Trophoblast cell (in vitro differentiated cells and primary cell): ENCODE measurements at regions not wholly inside any gene's neighbourhood (a gene's known extent, or its start where the extent isn't known, plus 50 kb on each side); places are given as distances from the start of the nearest gene placed in this dataset.

Experiments
- DNase-seq, 2 donors: peaks; one replicate each; pipeline ENCODE4 v3.0.0-alpha.2; 2016
- H2AFZ ChIP-seq: 2 replicates; pipeline ENCODE4 v1.6.1; 2013; ENCODE audit warnings: low read length, moderate library complexity, mild to moderate bottlenecking; ENCODE audit not compliant: insufficient read depth, poor library complexity
- H2AK5ac ChIP-seq: 2 replicates; pipeline ENCODE4 v1.6.1; 2013; ENCODE audit warnings: mild to moderate bottlenecking, low read length
- H2BK120ac ChIP-seq: 2 replicates; pipeline ENCODE4 v1.6.1; 2013; ENCODE audit warnings: low read length, mild to moderate bottlenecking, moderate library complexity; ENCODE audit not compliant: insufficient read depth, poor library complexity
- H2BK12ac ChIP-seq: 2 replicates; pipeline ENCODE4 v1.6.1; 2013; ENCODE audit warnings: mild to moderate bottlenecking, low read length, moderate library complexity
- H2BK5ac ChIP-seq: 2 replicates; pipeline ENCODE4 v1.6.1; 2013; ENCODE audit warnings: low read length, low read depth, moderate library complexity, mild to moderate bottlenecking; ENCODE audit not compliant: poor library complexity
- H3K14ac ChIP-seq: 2 replicates; pipeline ENCODE4 v1.6.1; 2013; ENCODE audit warnings: mild to moderate bottlenecking, low read length
- H3K18ac ChIP-seq: 2 replicates; pipeline ENCODE4 v1.6.1; 2013; ENCODE audit warnings: mild to moderate bottlenecking, low read length
- H3K23ac ChIP-seq: 2 replicates; pipeline ENCODE4 v1.6.1; 2013; ENCODE audit warnings: low read length
- H3K27ac ChIP-seq: 2 replicates; pipeline ENCODE4 v1.5.1; 2013; ENCODE audit warnings: low read depth, mild to moderate bottlenecking, inconsistent platforms, low read length, moderate library complexity
- H3K27me3 ChIP-seq: 2 replicates; pipeline ENCODE4 v1.6.1; 2013; ENCODE audit warnings: inconsistent platforms, mild to moderate bottlenecking, low read length, moderate library complexity; ENCODE audit not compliant: insufficient read depth
- H3K36me3 ChIP-seq, 2 experiments: 1 replicate in 1 of 2; 2 replicates in 1 of 2; pipeline ENCODE4 v1.6.1; 2013; ENCODE audit warnings: low read length in 2 of 2, mild to moderate bottlenecking in 2 of 2, moderate library complexity in 1 of 2; ENCODE audit not compliant: insufficient read depth in 2 of 2, control insufficient read depth in 1 of 2
- H3K4ac ChIP-seq: 2 replicates; pipeline ENCODE4 v1.6.1; 2013; ENCODE audit warnings: low read depth, mild to moderate bottlenecking, low read length, moderate library complexity
- H3K4me1 ChIP-seq, 2 experiments: 1 replicate in 1 of 2; 2 replicates in 1 of 2; pipeline ENCODE4 v1.6.1; 2013; ENCODE audit warnings: low read length in 2 of 2, mild to moderate bottlenecking in 2 of 2, moderate library complexity in 1 of 2; ENCODE audit not compliant: insufficient read depth in 2 of 2, control insufficient read depth in 1 of 2
- H3K4me2 ChIP-seq: 2 replicates; pipeline ENCODE4 v1.6.1; 2013; ENCODE audit warnings: inconsistent platforms, mild to moderate bottlenecking, low read length, moderate library complexity
- H3K4me3 ChIP-seq: 2 replicates; pipeline ENCODE4 v1.5.1; 2013; ENCODE audit warnings: mild to moderate bottlenecking, low read depth, low read length, inconsistent platforms
- H3K79me1 ChIP-seq: one replicate; pipeline ENCODE4 v1.6.1; 2013; ENCODE audit warnings: low read length
- H3K79me2 ChIP-seq: 2 replicates; pipeline ENCODE4 v1.6.1; 2013; ENCODE audit warnings: low read length, mild to moderate bottlenecking; ENCODE audit not compliant: control insufficient read depth, insufficient read depth, poor library complexity
- H3K9ac ChIP-seq: 2 replicates; pipeline ENCODE4 v1.6.1; 2013; ENCODE audit warnings: mild to moderate bottlenecking, low read length
- H3K9me3 ChIP-seq: 2 replicates; pipeline ENCODE4 v1.6.1; 2013; ENCODE audit warnings: low read depth, mild to moderate bottlenecking, control low read depth, inconsistent platforms, low read length; ENCODE audit not compliant: insufficient read depth
- H4K12ac ChIP-seq: 2 replicates; pipeline ENCODE4 v1.6.1; 2013; ENCODE audit warnings: low read depth, mild to moderate bottlenecking, low read length, moderate library complexity
- H4K8ac ChIP-seq: 2 replicates; pipeline ENCODE4 v1.6.1; 2013; ENCODE audit warnings: low read depth, mild to moderate bottlenecking, low read length, moderate library complexity
- H4K91ac ChIP-seq: one replicate; pipeline ENCODE4 v1.6.1; 2013; ENCODE audit warnings: low read depth, mild to moderate bottlenecking, low read length, moderate library complexity
- WGBS: extraction: QIAGEN DNeasy Blood & Tissue Kit; methylation state at CpG from one replicate; pipeline ENCODE4 v1.1.7; 2013; ENCODE audit warnings: missing lambda C conversion rate; ENCODE audit not compliant: insufficient read length, insufficient coverage; ENCODE audit errors: extremely low coverage; 5-methylcytosine and 5-hydroxymethylcytosine counted together

- H3K27me3 ChIP-seq: no peaks in the 10 kb centered on the region
- no peak overlapping the region for H3K18ac ChIP-seq
- no peak overlapping the region for H3K4ac ChIP-seq
- DNase-seq: peak in 1 of 2 donors; percentile 31
- no peaks in the 10 kb centered on the region for H3K36me3 ChIP-seq
- no peak overlapping the region for H2AK5ac ChIP-seq
- no peak overlapping the region for H4K12ac ChIP-seq
- no peaks in the 10 kb centered on the region for H3K79me2 ChIP-seq
- H2BK12ac ChIP-seq: no peak overlapping the region
- H3K4me3 ChIP-seq: no peak overlapping the region
- WGBS: no CpG with 5 or more reads among the region's 9 CpGs
- H3K9me3 ChIP-seq: no peaks in the 10 kb centered on the region
- H3K27ac ChIP-seq: no peak overlapping the region
- no peak overlapping the region for H3K23ac ChIP-seq
- no peak overlapping the region for H4K91ac ChIP-seq
- H3K9ac ChIP-seq: no peak overlapping the region
- no peak overlapping the region for H3K4me2 ChIP-seq
- H2BK120ac ChIP-seq: no peak overlapping the region
- no peak overlapping the region for H2BK5ac ChIP-seq
- no peak overlapping the region for H3K14ac ChIP-seq
- no peak overlapping the region for H2AFZ ChIP-seq
- H3K4me1 ChIP-seq: peaks cover 4 to 7% of the 10 kb centered on the region in 2 experiments
- no peaks in the 10 kb centered on the region for H3K79me1 ChIP-seq
- H4K8ac ChIP-seq: no peak overlapping the region
These were observed 246.5 kb downstream of the SYK start for GRCh38 chr9:91047993-91048607.

- WGBS: no CpG with 5 or more reads among the region's 2 CpGs
- Histone ChIP-seq H3K9ac (no peak overlapping the region), H3K9me3 (no peaks in the 10 kb centered on the region)
These were observed 247.1 kb downstream of the SYK start for GRCh38 chr9:91048749-91049148.

DNA sequence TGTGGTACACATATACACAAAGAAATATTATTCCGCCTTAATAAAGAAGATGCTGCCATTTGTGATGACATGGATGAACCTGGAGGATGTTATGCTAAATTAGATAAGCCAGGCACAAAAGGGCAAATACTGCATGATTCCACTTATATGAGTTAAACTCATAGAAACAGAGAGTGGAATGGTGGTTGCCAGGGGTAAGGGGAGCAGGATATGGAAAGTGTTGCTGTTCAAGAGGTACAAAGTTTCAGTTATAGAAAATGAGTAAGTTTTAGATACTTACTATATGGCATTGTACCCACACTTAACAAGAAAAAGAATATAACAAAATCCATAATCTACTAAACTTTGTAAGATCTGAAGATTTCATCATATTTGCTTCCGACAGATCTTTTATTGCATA lies 252.2 kb downstream of the SYK start:
- Histone ChIP-seq H2BK120ac (no peak overlapping the region), H3K36me3 (no peaks in the 10 kb centered on the region), H3K4me3 (no peak overlapping the region), H2AK5ac (no peak overlapping the region), H2BK12ac (no peak overlapping the region), H2BK5ac (no peak overlapping the region), H3K14ac (no peak overlapping the region), H3K9ac (no peak overlapping the region), H4K8ac (no peak overlapping the region), H3K4me2 (no peak overlapping the region), H3K27me3 (no peaks in the 10 kb centered on the region), H2AFZ (no peak overlapping the region), H4K91ac (no peak overlapping the region), H3K18ac (no peak overlapping the region), H3K79me2 (no peaks in the 10 kb centered on the region), H3K9me3 (no peaks in the 10 kb centered on the region), H3K27ac (no peak overlapping the region), H3K4me1 (no peaks in the 10 kb centered on the region), H3K4ac (no peak overlapping the region), H3K79me1 (no peaks in the 10 kb centered on the region), H3K23ac (no peak overlapping the region), H4K12ac (no peak overlapping the region)
- WGBS: no CpG with 5 or more reads among the region's 2 CpGs
- DNase-seq: no peak

More at GRCh38 chr9:91048749-91049148, 247.1 kb downstream of the SYK start:
- Histone ChIP-seq H3K23ac (no peak overlapping the region), H3K4me2 (no peak overlapping the region), H3K27ac (no peak overlapping the region), H3K18ac (no peak overlapping the region), H3K27me3 (no peaks in the 10 kb centered on the region), H2BK12ac (no peak overlapping the region), H3K4me3 (no peak overlapping the region), H3K79me2 (no peaks in the 10 kb centered on the region), H3K36me3 (no peaks in the 10 kb centered on the region), H4K8ac (no peak overlapping the region), H2AK5ac (no peak overlapping the region), H3K4me1 (peaks cover 4 to 7% of the 10 kb centered on the region in 2 experiments), H4K12ac (no peak overlapping the region), H2BK120ac (no peak overlapping the region), H3K79me1 (no peaks in the 10 kb centered on the region), H2AFZ (no peak overlapping the region), H3K4ac (no peak overlapping the region), H3K14ac (no peak overlapping the region), H2BK5ac (no peak overlapping the region), H4K91ac (no peak overlapping the region)
- DNase-seq: no peak

DNA sequence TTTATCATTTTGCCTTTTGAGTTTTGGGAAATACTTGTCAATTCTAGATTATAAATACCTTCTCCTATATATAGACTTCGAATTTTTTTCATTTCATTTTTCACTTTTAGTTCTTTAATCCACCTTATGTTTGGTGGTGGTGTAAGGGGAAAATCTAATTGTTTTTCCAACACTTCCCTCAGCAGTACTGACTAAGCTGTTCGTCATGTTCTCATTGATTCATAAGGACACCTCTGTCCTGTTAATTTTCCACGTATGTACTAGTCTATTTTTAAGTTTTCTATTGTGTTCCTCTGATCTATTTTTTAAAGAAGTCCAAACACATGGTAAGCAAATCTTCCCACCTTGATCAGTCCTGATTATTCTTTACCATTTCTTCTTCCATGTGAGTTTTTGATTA lies 254.2 kb downstream of the SYK start:
- Histone ChIP-seq H2BK120ac (no peak overlapping the region), H3K27ac (no peak overlapping the region), H2AFZ (no peak overlapping the region), H3K4ac (no peak overlapping the region), H3K79me2 (no peaks in the 10 kb centered on the region), H3K79me1 (no peaks in the 10 kb centered on the region), H3K23ac (no peak overlapping the region), H3K27me3 (no peaks in the 10 kb centered on the region), H3K9me3 (no peaks in the 10 kb centered on the region), H3K14ac (no peak overlapping the region), H3K9ac (no peak overlapping the region), H3K4me2 (no peak overlapping the region), H3K4me3 (no peak overlapping the region), H2BK5ac (no peak overlapping the region), H3K18ac (no peak overlapping the region), H2AK5ac (no peak overlapping the region), H2BK12ac (no peak overlapping the region), H3K4me1 (no peaks in the 10 kb centered on the region), H3K36me3 (no peaks in the 10 kb centered on the region), H4K91ac (no peak overlapping the region), H4K8ac (no peak overlapping the region), H4K12ac (no peak overlapping the region)
- DNase-seq: no peak
- no CpG with 5 or more reads among the region's 3 CpGs for WGBS
